HepG2 (cell line): ENCODE measurements at regions not wholly inside any gene's neighbourhood (a gene's known extent, or its start where the extent isn't known, plus 50 kb on each side); places are given as distances from the start of the nearest gene placed in this dataset.
A peak's percentile ranks its signal among the peaks of the same experiment; 100 is the strongest.

Experiments
- CEBPB ChIP-seq: IDR thresholded peaks from 2 replicates; pipeline ENCODE4 v1.6.1; 2011; ENCODE audit warnings: low read depth, low read length, improper control_type of control experiment, borderline replicate concordance
- CEBPG ChIP-seq: IDR thresholded peaks from 2 replicates; pipeline ENCODE4 v1.6.1; 2016
- FOXO1 ChIP-seq: sonication (generic); formaldehyde crosslinking; IDR thresholded peaks from 2 replicates; pipeline ENCODE4 v1.4.0; 2020; ENCODE audit warnings: missing genetic modification reagents
- HDAC2 ChIP-seq: sonication (generic); formaldehyde crosslinking; IDR thresholded peaks from 2 replicates; pipeline ENCODE4 v1.4.0; 2020; ENCODE audit warnings: missing genetic modification reagents
- MBNL3 ChIP-seq: fragments of 250-450 bp; sonication (Bioruptor Pico); conservative IDR thresholded peaks from 2 replicates; pipeline ENCODE4 v1.8.0; 2022; ENCODE audit warnings: mild to moderate bottlenecking, inconsistent platforms
- MXD4 ChIP-seq: IDR thresholded peaks from 2 replicates; pipeline ENCODE4 v1.6.1; 2016; ENCODE audit warnings: mild to moderate bottlenecking, missing biosample characterization, missing genetic modification reagents
- NCOA2 ChIP-seq: sonication (generic); formaldehyde crosslinking; IDR thresholded peaks from 2 replicates; pipeline ENCODE4 v1.8.0; 2022; ENCODE audit warnings: inconsistent platforms
- PAXIP1 ChIP-seq: sonication (generic); formaldehyde crosslinking; conservative IDR thresholded peaks from 2 replicates; pipeline ENCODE4 v1.4.0; 2020; ENCODE audit warnings: mild to moderate bottlenecking, missing genetic modification reagents, moderate library complexity
- PITX1 ChIP-seq: sonication (generic); formaldehyde crosslinking; IDR thresholded peaks from 2 replicates; pipeline ENCODE4 v1.5.1; 2020; ENCODE audit warnings: mild to moderate bottlenecking, missing genetic modification reagents
- ZKSCAN8 ChIP-seq: IDR thresholded peaks from 2 replicates; pipeline ENCODE4 v1.6.1; 2016; ENCODE audit warnings: borderline replicate concordance, missing genetic modification reagents, missing compliant biosample characterization
- ZNF441 ChIP-seq: sonication (generic); formaldehyde crosslinking; IDR thresholded peaks from 2 replicates; pipeline ENCODE4 v1.7.0; 2021; ENCODE audit warnings: missing genetic modification reagents, borderline replicate concordance
- ZSCAN29 ChIP-seq: sonication (generic); formaldehyde crosslinking; conservative IDR thresholded peaks from 2 replicates; pipeline ENCODE4 v1.4.0; 2020; ENCODE audit warnings: mild to moderate bottlenecking, missing genetic modification reagents

GRCh38 chr10:93235686-93236085 is 162.0 kb downstream of the CYP26A1 start (continued):
- TF ChIP-seq MXD4 (CRISPR knock-in tag), result peak; percentile 16; the same call in 1 of the 2 replicates
- peak; percentile 51; the same call in 1 of the 2 replicates for TF ChIP-seq FOXO1
- 0 out of 2 replicates have a peak, but pooled peaks have one; percentile 17 for TF ChIP-seq CEBPG (CRISPR knock-in tag)
- peak; percentile 23; the same call in 1 of the 2 replicates for TF ChIP-seq CEBPB
- TF ChIP-seq ZKSCAN8 (CRISPR knock-in tag), result peak; percentile 60; the same call in 1 of the 2 replicates
- no peak for TF ChIP-seq MBNL3 (CRISPR knock-in tag)
- 0 out of 2 replicates have a peak, but pooled peaks have one; percentile 46 for TF ChIP-seq ZSCAN29 (CRISPR knock-in tag)
- peak; percentile 92 for TF ChIP-seq PAXIP1 (CRISPR knock-in tag)
- TF ChIP-seq NCOA2 (CRISPR knock-in tag), result peak; percentile 80
- TF ChIP-seq HDAC2, result 0 out of 2 replicates have a peak, but pooled peaks have one; percentile 73
- peak; percentile 74; the same call in 1 of the 2 replicates for TF ChIP-seq ZNF441 (CRISPR knock-in tag)
- TF ChIP-seq PITX1 (CRISPR knock-in tag), result peak; percentile 83; the same call in 1 of the 2 replicates
